Mucosa of descending colon (tissue), 3 donors: ENCODE measurements at regions not wholly inside any gene's neighbourhood (a gene's known extent, or its start where the extent isn't known, plus 50 kb on each side); places are given as distances from the start of the nearest gene placed in this dataset.

ENCODE experiments used
- ATAC-seq: fragments of 200-7000 bp; cut with Tn5 transposase; one replicate; pipeline ENCODE4 v1.9.1; 2020; ENCODE audit warnings: mild to moderate bottlenecking, moderate library complexity
- DNase-seq, 3 donors: peaks; one replicate each; pipeline ENCODE4 v3.0.0-alpha.2; 2020
- H3K36me3 ChIP-seq: fragments of 200-600 bp; one replicate; pipeline ENCODE4 v1.8.0; 2021; ENCODE audit warnings: low read depth, mild to moderate bottlenecking
- H3K4me1 ChIP-seq: fragments of 200-600 bp; one replicate; pipeline ENCODE4 v1.8.0; 2021; ENCODE audit warnings: low read depth, mild to moderate bottlenecking
- H3K4me3 ChIP-seq: fragments of 200-600 bp; one replicate; pipeline ENCODE4 v1.8.0; 2021; ENCODE audit warnings: mild to moderate bottlenecking
- H3K9me3 ChIP-seq: fragments of 200-600 bp; one replicate; pipeline ENCODE4 v1.8.0; 2021; ENCODE audit warnings: mild to moderate bottlenecking
- intact Hi-C, 2 donors: fragments of 100-400 bp; cut with DNase I in 1 of 2; cut with micrococcal nuclease in 1 of 2; formaldehyde crosslinking; loops; one replicate each; pipeline versions ENCODE4 v1.11.0 to v1.11.1; 2022; cut with DNase I, micrococcal nuclease
- TF ChIP-seq, protein P1 (sequence below): fragments of 200-600 bp; IDR thresholded peaks from one replicate; pipeline ENCODE4 v1.8.0; 2022; ENCODE audit warnings: antibody characterized with exemption, mild to moderate bottlenecking
- donor health status: DM: no; HTN: no; CAD: no; lungs with moderate emphysema.
- donor health status: DM: no; HTN: no; CAD: no.
- donor health status: DM: no; HTN: yes; CAD: no.

DNA sequence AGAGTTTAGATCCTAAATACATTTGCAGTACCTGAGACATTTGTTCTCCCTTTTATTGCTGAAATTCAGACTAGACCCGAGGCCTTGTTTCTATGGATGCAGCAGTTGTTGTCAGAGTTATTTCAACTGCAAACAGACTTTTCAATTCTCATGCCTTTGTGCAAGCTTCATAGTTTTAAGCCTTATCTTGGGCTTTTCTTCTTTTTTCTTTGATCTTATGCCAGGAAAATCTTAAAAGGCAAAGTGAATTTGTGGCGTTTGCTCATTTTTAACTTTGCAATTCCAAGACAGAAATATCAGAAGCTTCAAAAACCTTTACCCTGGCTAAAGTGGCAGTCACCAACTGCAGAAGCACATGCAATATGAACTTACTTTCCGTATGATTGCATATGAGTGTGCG is 576.7 kb downstream of the DIPK2A start:
- Histone ChIP-seq H3K9me3 (no peaks in the 10 kb centered on the region), H3K4me1 (no peaks in the 10 kb centered on the region), H3K4me3 (no peak overlapping the region), H3K36me3 (no peaks in the 10 kb centered on the region)
- TF ChIP-seq, protein P1, sequence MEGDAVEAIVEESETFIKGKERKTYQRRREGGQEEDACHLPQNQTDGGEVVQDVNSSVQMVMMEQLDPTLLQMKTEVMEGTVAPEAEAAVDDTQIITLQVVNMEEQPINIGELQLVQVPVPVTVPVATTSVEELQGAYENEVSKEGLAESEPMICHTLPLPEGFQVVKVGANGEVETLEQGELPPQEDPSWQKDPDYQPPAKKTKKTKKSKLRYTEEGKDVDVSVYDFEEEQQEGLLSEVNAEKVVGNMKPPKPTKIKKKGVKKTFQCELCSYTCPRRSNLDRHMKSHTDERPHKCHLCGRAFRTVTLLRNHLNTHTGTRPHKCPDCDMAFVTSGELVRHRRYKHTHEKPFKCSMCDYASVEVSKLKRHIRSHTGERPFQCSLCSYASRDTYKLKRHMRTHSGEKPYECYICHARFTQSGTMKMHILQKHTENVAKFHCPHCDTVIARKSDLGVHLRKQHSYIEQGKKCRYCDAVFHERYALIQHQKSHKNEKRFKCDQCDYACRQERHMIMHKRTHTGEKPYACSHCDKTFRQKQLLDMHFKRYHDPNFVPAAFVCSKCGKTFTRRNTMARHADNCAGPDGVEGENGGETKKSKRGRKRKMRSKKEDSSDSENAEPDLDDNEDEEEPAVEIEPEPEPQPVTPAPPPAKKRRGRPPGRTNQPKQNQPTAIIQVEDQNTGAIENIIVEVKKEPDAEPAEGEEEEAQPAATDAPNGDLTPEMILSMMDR: no peak
- no peak for ATAC-seq
- DNase-seq: no peak
- intact Hi-C loops: no loop called here

DNA sequence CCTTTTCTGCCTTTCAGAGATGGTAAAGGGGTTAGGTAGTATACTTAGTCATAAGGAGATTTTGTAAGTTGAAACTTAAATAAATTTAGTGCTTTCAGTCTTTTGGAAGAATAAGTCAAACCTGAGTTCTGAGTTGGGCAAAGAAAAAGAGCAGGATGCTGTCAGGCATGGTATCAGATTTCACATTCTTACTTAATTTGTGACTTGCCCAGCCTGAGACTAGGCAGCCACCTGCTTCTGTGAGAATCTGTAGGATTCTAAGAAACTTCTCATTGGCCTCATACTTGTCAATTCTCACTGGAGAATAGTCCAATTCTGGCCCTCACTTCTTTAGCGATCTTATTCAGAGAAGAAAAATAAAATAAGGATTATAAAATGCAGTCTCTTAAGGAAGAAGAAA is 577.5 kb downstream of the DIPK2A start:
- DNase-seq: no peak
- Histone ChIP-seq H3K4me1 (no peaks in the 10 kb centered on the region), H3K4me3 (no peak overlapping the region), H3K36me3 (no peaks in the 10 kb centered on the region), H3K9me3 (no peaks in the 10 kb centered on the region)
- TF ChIP-seq, protein P1: no peak
- no peak for ATAC-seq
- intact Hi-C loops: no loop called here

DNA sequence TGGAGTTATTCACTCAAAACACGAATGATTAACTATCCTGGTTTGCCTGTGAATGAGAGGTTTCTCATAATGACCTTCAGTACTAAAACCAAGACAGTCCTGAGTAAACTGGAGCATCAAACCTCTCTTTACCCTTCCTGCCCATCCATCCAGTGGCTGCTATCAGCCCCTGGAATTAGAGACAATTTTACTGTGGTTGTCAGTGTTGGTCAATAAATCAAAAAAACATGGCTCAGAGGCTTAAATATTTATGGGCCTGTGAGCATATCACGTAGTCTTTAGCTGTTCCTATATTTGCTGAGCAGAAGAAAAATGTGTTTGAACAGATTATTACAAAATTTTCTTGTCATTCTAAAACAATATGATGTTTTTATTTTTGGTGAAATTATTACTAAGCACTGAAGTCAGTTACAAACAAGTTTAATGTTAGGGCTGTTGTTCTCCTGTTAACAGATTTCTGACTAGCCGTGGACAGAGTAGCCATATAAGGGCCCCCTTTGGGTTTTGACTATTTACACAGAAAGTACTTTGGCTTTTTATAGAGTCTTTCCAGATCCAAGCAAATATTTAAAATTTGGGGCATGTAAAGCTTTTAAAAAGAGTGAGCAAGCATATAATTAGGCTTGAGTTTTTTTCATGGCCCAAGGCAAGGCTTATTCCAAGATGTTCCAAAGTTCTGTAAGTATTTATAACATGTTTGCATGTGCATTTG is 580.9 kb downstream of the DIPK2A start:
- no peak for DNase-seq
- TF ChIP-seq, protein P1: no peak
- Histone ChIP-seq H3K4me3 (no peak overlapping the region), H3K4me1 (no peaks in the 10 kb centered on the region), H3K9me3 (no peaks in the 10 kb centered on the region), H3K36me3 (no peaks in the 10 kb centered on the region)
- ATAC-seq: no peak
- intact Hi-C loops: no loop called here

DNA sequence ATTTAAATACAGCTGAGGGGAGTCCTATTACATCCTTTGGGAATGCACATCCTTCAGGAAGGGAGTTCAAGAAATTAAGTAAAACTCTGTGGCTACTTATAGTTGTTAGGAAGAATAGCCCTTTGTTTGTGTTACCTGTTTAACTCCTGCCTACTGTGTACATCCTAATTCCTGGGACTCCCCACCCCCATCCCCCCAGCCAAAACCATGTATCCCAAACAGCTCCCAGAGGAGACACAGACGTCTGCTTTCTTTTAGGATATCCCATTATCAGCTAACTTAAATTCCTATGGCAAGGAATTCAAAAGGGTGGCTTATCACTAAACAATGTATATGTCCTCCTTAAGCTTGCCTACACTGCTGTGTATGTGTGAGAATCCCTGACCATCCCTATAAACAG is 581.7 kb downstream of the DIPK2A start:
- H3K4me3 ChIP-seq: no peak overlapping the region
- ATAC-seq (no peak), DNase-seq (no peak)
- no peaks in the 10 kb centered on the region for H3K36me3 ChIP-seq
- no peaks in the 10 kb centered on the region for H3K9me3 ChIP-seq
- H3K4me1 ChIP-seq: no peaks in the 10 kb centered on the region
- TF ChIP-seq, protein P1: no peak
- intact Hi-C loops: no loop called here

DNA sequence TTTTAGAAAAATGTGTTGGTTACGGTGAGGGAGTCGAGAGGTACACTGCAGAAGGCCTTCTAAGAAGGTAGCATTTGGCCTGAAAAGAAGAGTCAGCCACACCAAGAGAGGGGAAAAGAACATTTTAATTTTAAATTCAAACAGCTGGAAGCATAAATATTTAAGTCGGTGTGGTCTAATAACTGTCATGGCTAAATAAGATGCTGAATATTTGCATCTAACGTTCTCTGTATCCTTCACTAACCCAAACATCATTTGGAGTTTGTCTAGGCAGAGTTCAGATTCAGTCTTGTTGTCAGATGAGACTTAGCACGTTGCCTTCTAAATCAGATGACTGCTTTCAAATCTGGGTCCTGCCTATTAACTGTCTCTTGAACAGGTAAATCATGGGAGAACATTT is 583.3 kb downstream of the DIPK2A start:
- no peaks in the 10 kb centered on the region for H3K36me3 ChIP-seq
- ATAC-seq (no peak), DNase-seq (no peak)
- no peaks in the 10 kb centered on the region for H3K4me1 ChIP-seq
- H3K4me3 ChIP-seq: no peak overlapping the region
- TF ChIP-seq, protein P1: no peak
- intact Hi-C loops: no loop called here
- no peaks in the 10 kb centered on the region for H3K9me3 ChIP-seq

DNA sequence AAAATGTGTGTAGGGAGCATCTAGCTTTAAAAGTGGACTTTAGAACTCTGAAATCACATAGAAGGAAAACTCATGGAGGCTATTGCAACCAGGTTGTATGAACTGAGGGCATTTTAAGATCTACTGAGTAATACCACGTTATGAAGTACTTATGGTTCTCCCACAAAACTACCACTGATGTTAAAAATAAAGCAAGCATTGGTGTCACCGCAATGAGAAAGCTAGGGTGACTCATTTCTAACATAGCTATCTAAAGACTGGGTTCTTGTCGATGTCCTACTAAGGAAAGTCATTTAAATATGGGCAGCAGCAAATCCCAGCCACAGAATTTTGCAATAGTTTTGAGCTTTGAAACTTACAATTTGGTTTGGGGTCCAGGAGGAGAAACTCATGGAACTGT is 584.8 kb downstream of the DIPK2A start:
- Histone ChIP-seq H3K9me3 (no peaks in the 10 kb centered on the region), H3K4me3 (no peak overlapping the region), H3K36me3 (no peaks in the 10 kb centered on the region), H3K4me1 (no peaks in the 10 kb centered on the region)
- DNase-seq: no peak
- ATAC-seq: no peak
- intact Hi-C loops: no loop called here
- TF ChIP-seq, protein P1: no peak
